Erythroblast (primary cell): ENCODE measurements at regions not wholly inside any gene's neighbourhood (a gene's known extent, or its start where the extent isn't known, plus 50 kb on each side); places are given as distances from the start of the nearest gene placed in this dataset.
A peak's percentile ranks its signal among the peaks of the same experiment; 100 is the strongest.
"Not testable (repeated sequence)": the region's sequence is repeated elsewhere in the genome, so short reads cannot be mapped to it uniquely, and the experiment has no call there.

ENCODE experiments used
- DNase-seq, 2 experiments: peaks; one replicate each; lab custom pipeline; 2025; lab: John Stamatoyannopoulos, UW
- GATA1 ChIP-seq: IDR thresholded peaks from 2 replicates; pipeline ENCODE4 v1.6.1; 2011; ENCODE audit warnings: low read depth, mild to moderate bottlenecking, control low read depth, low read length, moderate library complexity
- POLR2A ChIP-seq: IDR thresholded peaks from 2 replicates; pipeline ENCODE4 v1.6.1; 2011; ENCODE audit warnings: mild to moderate bottlenecking, low read length

DNA sequence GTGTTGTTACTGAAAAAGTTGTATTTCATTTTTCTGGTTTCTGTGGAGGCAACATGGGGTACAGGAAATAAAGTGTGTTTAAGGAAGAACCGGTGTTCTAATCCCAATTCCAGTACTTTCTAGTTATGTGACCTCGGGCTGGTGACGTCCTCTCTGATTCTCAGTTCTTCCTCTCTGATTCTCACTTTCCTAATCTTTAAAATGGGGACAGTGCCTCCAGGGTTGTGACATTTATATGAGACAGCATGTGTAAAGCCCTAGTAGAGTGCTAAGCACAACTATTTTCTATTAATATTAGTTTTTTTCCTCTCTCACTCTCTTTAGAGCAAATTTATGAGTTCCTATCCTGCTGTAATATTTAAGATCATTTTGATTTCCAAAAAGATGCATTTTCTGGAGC, 50.9 kb upstream of the PTPDC1 start:
- DNase-seq, result no peak
- no peak for TF ChIP-seq POLR2A
- TF ChIP-seq GATA1, result no peak

DNA sequence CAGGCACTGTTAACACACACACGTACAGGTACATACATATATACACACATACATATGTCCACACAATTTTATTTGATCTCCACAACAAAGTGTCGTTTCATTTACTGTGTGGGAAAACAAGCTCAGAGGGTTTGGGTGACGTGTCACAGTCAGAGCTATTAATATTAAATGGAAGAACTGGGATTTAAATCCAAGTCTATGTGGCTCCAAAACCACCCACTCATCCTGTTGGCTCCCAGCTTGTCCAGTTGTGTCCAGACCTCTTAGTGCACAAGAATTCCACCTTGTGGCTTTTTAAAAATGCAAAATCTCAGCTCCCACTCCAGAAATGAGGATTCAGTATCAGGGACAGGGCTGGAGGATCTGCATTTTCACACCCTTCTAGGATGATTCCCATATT, 52.3 kb upstream of the PTPDC1 start:
- no peak for DNase-seq
- TF ChIP-seq GATA1 (no peak), POLR2A (no peak)

DNA sequence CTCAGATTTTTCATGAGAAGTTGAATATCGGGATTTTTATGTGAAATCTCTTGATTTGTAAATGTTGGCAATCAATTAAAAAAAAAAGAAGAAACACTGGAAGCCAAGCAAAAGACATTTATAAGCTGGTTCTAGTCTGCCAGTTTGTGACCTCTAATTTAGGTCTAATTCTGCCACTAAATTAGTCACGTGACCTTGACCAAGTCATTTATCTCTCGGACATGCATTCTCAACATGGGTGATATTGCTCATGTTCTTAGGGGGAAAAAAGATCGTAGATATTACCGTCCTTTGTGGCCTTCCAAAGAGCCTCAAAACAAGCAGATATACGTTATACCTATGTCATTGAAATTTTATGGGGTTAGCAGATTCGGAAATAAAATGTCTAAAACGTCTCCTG, 52.9 kb upstream of the PTPDC1 start:
- no peak for DNase-seq
- no peak for TF ChIP-seq POLR2A
- TF ChIP-seq GATA1, result no peak

DNA sequence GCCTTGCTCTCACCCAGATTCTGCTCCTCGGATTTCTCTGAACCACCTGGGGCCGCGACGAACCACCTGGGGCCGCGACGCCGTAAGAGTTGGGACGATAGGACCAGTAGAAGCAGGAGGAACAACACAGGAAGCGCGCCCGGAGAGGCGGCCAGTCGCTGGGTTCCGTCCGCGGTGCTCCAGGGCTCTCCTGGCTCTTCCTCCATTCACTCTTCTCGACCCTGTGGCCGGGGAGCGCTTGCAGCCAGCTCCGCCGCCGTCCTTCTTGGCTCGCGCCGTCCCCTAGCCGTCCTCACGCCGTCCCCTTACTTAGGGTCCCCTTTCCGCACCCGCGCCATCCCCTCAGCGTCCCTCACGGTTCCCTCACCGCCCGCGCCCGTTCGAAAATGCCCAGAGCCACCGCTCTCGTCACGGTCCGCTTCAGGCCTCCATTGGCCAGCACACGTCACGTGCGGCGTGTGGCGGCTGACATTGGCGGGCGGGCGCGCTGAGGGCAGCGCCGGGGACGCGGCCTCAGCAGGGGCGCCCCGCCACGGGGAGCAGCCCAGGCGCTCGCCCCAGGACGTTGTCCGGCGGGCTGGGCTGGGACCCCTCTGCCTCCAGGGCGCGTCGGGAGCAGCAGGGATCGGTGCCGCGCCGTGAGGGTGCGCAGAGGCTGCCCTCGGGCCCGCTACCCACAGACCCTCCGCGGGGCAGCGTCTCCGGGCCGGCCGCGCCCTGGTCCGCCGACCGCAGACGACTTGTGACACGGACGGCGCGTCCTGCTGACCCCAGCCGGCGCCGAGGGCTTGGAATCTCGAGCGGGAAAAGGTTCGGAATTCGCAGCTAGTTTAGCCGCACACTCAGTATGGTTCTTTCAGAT, 53.7 kb upstream of the PTPDC1 start:
- peak; percentile 83 to 88 for DNase-seq
- TF ChIP-seq GATA1, result no peak
- TF ChIP-seq POLR2A, result peak; percentile 80

DNA sequence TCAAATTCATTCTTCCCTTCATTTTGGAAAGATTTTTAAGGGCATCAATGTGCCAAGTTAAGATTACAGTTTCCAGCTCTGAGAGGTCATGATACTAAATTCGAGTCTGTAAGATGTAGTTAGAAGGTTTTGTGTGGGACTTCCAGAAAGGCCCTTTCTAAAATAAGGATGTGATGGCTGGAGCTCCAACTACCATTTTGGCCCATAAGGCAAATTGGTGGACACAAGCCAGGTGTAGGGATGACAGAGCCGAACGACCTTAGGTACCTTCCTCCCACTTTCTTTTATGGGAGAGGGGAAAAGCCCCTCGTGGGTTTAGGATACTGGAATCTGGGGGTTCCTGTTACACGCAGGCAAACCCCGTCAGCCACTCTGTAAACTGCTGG, 54.3 kb upstream of the PTPDC1 start:
- TF ChIP-seq POLR2A (no peak), GATA1 (no peak)
- DNase-seq, result peak in 1 of 2 experiments; percentile 5

DNA sequence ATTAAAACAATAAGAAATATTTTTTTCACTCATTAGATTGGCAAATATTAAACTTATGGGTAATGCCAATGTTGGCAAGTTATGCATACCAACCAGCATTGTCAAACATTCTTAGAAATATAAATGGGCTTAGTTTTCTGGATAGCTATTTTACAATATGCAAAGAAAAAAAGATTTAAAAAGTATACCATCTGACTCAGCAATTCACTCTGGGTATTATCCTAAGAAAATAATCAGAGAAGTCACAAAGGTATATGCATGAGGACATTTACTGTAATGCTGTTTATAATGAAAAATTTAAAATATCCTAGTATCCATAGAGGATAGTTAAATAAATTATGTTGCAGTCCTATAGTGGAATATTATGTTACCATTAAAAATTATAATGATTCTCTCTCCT, 57.4 kb upstream of the PTPDC1 start:
- TF ChIP-seq GATA1 (no peak), POLR2A (no peak)
- DNase-seq, result no peak

DNA sequence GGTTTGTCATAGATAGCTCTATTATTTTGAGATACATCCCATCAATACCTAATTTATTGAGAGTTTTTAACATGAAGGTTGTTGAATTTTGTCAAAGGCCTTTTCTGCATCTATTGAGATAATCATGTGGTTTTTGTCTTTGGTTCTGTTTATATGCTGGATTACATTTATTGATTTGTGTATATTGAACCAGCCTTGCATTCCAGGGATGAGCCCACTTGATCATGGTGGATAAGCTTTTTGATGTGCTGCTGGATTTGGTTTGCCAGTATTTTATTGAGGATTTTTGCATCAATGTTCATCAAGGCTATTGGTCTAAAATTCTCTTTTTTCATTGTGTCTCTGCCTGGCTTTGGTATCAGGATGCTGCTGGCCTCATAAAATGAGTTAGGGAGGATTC, 61.8 kb upstream of the PTPDC1 start:
- not testable (repeated sequence) for DNase-seq

DNA sequence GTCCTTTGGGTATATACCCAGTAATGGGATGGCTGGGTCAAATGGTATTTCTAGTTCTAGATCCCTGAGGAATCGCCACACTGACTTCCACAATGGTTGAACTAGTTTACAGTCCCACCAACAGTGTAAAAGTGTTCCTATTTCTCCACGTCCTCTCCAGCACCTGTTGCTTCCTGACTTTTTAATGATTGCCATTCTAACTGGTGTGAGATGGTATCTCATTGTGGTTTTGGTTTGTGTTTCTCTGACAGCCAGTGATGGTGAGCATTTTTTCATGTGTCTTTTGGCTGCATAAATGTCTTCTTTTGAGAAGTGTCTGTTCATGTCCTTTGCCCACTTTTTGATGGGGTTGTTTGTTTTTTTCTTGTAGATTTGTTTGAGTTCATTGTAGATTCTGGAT, 63.4 kb upstream of the PTPDC1 start:
- DNase-seq, result not testable (repeated sequence)

DNA sequence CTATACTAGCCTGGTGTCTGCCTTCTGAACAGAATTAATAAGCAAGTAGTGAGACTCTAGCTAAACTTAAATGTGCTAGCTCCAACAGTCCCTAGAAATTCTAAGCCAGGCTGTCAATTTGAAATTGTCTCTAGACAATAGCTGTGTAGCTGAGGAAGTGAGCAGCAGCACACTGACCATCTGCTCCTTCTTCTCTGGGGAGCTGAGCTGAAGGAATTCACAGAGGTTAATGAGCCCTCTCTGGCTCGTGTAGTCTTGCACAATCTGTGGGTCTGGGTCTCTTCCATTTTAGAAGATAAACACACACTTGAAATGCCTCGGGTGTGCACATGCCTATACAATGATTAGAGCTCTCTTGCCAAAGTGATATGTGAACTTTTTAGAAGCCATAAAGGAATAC, 63.5 kb upstream of the BARX1 start:
- DNase-seq, result no peak
- TF ChIP-seq POLR2A (no peak), GATA1 (no peak)

DNA sequence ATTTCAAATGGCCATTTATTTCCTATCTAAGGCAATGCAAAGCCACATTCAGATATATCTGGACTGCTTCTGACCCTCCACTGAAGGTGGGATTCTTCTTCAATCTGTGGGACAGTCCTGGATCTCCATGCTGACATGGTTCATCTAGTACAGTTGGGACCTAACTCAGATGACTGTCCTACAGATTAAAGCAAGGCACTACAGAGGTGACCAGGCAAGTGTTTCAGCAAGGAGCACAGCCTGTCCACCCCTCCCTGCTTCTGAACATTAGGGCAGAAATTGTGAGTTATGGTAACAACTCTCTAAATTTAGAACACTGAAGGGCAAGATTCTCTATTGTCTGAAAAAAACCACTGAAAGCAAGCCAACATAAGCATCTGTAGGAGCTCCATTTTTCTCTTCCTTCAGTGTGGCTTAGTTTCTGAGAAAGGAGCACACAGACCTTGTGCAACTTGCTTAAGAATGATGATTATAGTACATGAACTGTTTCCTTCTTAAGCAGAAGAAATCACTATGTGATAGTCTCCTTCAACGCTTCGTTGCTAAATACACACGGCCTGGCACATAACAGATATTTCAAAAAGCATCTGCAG, 62.9 kb upstream of the BARX1 start:
- TF ChIP-seq POLR2A, result no peak
- TF ChIP-seq GATA1, result no peak
- DNase-seq, result no peak

DNA sequence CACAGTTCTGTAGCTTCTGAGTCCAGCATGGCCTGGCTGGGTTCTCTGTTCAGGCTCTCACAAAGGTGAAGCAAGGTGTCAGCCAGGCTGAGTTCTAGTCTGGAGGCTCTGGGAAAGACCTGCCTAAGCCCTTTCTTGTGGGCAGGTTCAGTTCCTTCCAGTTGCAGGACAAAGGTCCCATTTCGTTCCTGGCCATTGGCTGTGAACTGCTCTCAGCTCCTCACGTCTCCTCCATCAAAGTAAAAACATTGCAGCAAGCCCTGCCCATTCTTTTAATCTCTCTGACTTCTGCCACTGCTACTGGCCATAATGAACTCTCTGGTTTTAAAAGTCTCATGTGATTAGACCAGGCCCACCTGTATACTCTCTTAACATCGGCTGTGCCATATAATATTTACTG, 61.6 kb upstream of the BARX1 start:
- no peak for TF ChIP-seq POLR2A
- DNase-seq, result no peak

DNA sequence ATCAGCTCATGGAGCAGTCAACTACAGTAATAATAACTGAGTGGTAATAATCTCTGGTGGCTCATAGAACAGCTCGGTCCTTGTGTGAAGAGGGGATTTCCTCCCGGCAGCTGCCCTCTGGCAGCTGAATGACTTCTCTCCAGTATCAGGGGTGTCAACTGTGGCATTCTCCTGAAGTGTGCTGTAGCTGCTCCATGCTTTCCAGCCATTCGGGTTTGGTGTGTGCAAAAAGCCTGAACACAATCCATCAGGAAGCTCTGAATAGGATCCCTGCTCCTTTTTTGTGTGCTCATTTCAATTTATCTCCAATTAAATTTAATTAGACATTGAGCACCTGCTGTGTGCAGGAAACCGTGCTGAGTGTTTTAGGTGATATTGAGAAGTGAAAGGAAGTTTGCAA, 59.8 kb upstream of the BARX1 start:
- no peak for DNase-seq
- TF ChIP-seq POLR2A, result no peak
- TF ChIP-seq GATA1, result no peak

DNA sequence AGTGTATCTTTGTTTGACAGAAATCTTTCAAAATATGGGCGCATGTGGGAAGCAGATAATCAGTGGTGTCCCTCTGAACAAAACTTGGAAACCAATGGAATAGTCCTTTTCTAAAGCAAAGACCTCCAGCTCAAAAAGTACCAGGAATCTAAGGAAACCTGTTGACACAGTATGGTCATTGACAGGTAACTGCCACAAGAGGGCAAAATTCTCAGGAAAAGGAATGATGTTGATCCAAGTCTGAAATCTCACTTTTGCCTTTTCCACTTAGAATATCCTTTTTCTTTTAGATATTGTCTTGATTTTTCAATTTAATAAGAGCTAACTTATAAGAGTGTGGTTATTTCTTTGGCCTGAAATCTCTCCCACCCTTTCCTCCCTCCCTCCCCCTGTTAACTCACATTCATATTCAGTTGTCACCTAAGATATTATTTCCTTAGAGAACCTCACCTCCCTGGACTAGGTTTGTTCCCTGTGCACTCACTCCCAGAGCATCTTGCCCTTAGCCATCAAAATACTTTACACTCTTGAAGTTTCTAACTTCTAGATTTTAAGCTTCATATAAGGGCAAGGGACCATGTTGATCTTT, 59.0 kb upstream of the BARX1 start:
- TF ChIP-seq POLR2A (no peak), GATA1 (no peak)
- peak; percentile 14 to 29 for DNase-seq

DNA sequence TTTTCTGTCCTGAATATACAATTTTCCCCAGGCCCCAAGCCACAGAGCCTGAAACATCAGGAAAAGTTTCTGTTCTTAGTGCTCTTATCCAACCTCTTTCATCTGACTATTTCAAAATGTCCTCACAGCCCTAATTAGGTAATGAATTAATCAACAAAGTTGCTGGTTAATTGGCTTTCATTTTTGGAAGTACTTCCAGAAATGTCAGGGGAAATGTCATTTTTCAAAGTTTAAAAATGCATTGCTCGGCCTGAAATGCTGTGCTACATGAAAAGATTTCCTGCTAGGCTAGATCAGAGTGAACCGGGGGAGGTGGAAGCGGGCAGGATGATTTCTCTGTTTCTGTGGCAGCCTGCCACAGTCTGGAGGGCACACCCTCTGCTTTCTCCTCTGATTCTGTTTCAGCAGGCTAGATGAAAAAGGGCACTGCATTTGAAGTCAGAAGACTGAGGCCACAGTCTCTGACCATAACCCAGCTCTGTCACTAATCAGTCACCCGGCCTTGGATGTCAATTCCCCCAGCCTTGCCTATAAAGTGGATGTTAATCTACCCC, 55.9 kb upstream of the BARX1 start:
- no peak for TF ChIP-seq GATA1
- no peak for TF ChIP-seq POLR2A
- no peak for DNase-seq
